ENCODE measurements at regions not wholly inside any gene's neighbourhood (a gene's known extent, or its start where the extent isn't known, plus 50 kb on each side); places are given as distances from the start of the nearest gene placed in this dataset.

- no peak overlapping the region for H2AFZ ChIP-seq (ENCODE audit: low read length)
Observed at GRCh38 chr20:54744097-54744496, 268.7 kb downstream of the DOK5 start.

More at GRCh38 chr20:54744097-54744496, 268.7 kb downstream of the DOK5 start:
- TF ChIP-seq CTCF (conservative IDR thresholded peaks at IDR 0.05), result no peak
- Histone ChIP-seq H4K8ac (replicated peaks; ENCODE audit: insufficient read length, low read depth, low read length) (no peak overlapping the region), H3K9me3 (ENCODE audit: control insufficient read depth, low read depth, low read length) (peaks cover 5% of the 10 kb centered on the region), H2AK5ac (ENCODE audit: insufficient read length, low read length) (no peak overlapping the region), H3K27me3 (ENCODE audit: insufficient read depth, low read length) (no peaks in the 10 kb centered on the region), H3K56ac (ENCODE audit: insufficient read length, low read depth, low read length) (no peak overlapping the region), H3K27ac (ENCODE audit: insufficient read length, low read depth, low read length) (no peak overlapping the region), H3K4me2 (ENCODE audit: insufficient read depth, insufficient read length, low read length) (no peak overlapping the region), H3K23ac (ENCODE audit: insufficient read length, low read depth, low read length) (no peak overlapping the region), H3K79me1 (ENCODE audit: insufficient read depth, low read depth, low read length, poor library complexity, severe bottlenecking) (no peaks in the 10 kb centered on the region), H2BK15ac (ENCODE audit: low read depth, low read length) (no peak overlapping the region), H3K23me2 (ENCODE audit: insufficient read length, low read depth, low read length, poor library complexity, severe bottlenecking) (no peaks in the 10 kb centered on the region), H3K18ac (ENCODE audit: insufficient read length, low read depth, low read length) (no peak overlapping the region), H4K20me1 (ENCODE audit: control insufficient read depth, insufficient read depth, insufficient read length) (no peaks in the 10 kb centered on the region), H3T11ph (ENCODE audit: low read length) (no peak overlapping the region), H2BK5ac (ENCODE audit: insufficient read length, low read length) (no peak overlapping the region), H2BK120ac (ENCODE audit: low read depth, low read length, poor library complexity, severe bottlenecking) (no peak overlapping the region), H3K14ac (ENCODE audit: insufficient read depth, low read length) (no peak overlapping the region), H3K4ac (ENCODE audit: low read depth, low read length) (no peak overlapping the region), H2BK20ac (ENCODE audit: low read depth, low read length, poor library complexity, severe bottlenecking) (no peak overlapping the region), H3K9ac (ENCODE audit: extremely low read depth, insufficient read length, low read length) (no peak overlapping the region), H3K79me2 (ENCODE audit: insufficient read depth, low read length) (no peaks in the 10 kb centered on the region), H4K91ac (ENCODE audit: insufficient read length, low read depth, low read length) (no peak overlapping the region), H2BK12ac (ENCODE audit: insufficient read length, low read depth, low read length) (no peak overlapping the region), H3K4me1 (ENCODE audit: insufficient read depth, low read length) (peaks cover 3% of the 10 kb centered on the region; the same call in 1 of the 2 replicates), H4K5ac (ENCODE audit: insufficient read length, low read depth, low read length) (no peak overlapping the region)
- Mint-ChIP-seq H3K9me3 (peaks cover 9 to 11% of the 10 kb centered on the region in 2 experiments; a peak in 4 of 5 replicates), H3K4me3 (no peak overlapping the region), H3K27ac (no peak overlapping the region), H3K27me3 (ENCODE audit: low read depth) (no peaks in the 10 kb centered on the region), H3K36me3 (ENCODE audit: insufficient read depth in 1 of 3, low read depth in 3 of 3) (peaks cover 0 to 9% (median 2%) of the 10 kb centered on the region in 3 experiments; a peak in 2 of 7 replicates), H3K4me1 (peaks cover 4 to 10% of the 10 kb centered on the region in 2 experiments)
- no CpG with 5 or more reads among the region's 2 CpGs for WGBS (ENCODE audit: extremely low coverage, insufficient read length, low lambda C conversion rate)
- DNase-seq, result no peak

Measured in H9 (cell line).